Mucosa of rectum (tissue), 2 donors: ENCODE measurements at regions not wholly inside any gene's neighbourhood (a gene's known extent, or its start where the extent isn't known, plus 50 kb on each side); places are given as distances from the start of the nearest gene placed in this dataset.

Source experiments
- H3K27ac ChIP-seq, 2 donors: one replicate each; pipeline ENCODE4 v1.7.0; 2013; ENCODE audit warnings: inconsistent platforms in 2 of 2, low read depth in 2 of 2, low read length in 2 of 2
- H3K27me3 ChIP-seq, 2 donors: one replicate each; pipeline ENCODE4 v1.7.0; 2013; ENCODE audit warnings: low read length in 2 of 2; ENCODE audit not compliant: control insufficient read depth in 2 of 2, insufficient read depth in 2 of 2
- H3K36me3 ChIP-seq, 2 donors: one replicate each; pipeline ENCODE4 v1.7.0; 2013; ENCODE audit warnings: low read length in 2 of 2; ENCODE audit not compliant: control insufficient read depth in 2 of 2, insufficient read depth in 2 of 2
- H3K4me1 ChIP-seq, 2 donors: one replicate each; pipeline ENCODE4 v1.7.0; 2013; ENCODE audit warnings: low read length in 2 of 2, mild to moderate bottlenecking in 1 of 2; ENCODE audit not compliant: control insufficient read depth in 2 of 2, insufficient read depth in 2 of 2
- H3K4me3 ChIP-seq, 2 donors: one replicate each; pipeline ENCODE4 v1.7.0; 2013; ENCODE audit warnings: low read length in 2 of 2
- H3K9ac ChIP-seq, 2 donors: one replicate each; pipeline ENCODE4 v1.7.0; 2013; ENCODE audit warnings: low read length in 2 of 2, low read depth in 1 of 2, mild to moderate bottlenecking in 1 of 2
- H3K9me3 ChIP-seq, 2 donors: one replicate each; pipeline ENCODE4 v1.7.0; 2013; ENCODE audit warnings: low read length in 2 of 2; ENCODE audit not compliant: control insufficient read depth in 2 of 2
- donor health status: healthy.
- donor health status: Normal muscosa, but diverticular disease.

DNA sequence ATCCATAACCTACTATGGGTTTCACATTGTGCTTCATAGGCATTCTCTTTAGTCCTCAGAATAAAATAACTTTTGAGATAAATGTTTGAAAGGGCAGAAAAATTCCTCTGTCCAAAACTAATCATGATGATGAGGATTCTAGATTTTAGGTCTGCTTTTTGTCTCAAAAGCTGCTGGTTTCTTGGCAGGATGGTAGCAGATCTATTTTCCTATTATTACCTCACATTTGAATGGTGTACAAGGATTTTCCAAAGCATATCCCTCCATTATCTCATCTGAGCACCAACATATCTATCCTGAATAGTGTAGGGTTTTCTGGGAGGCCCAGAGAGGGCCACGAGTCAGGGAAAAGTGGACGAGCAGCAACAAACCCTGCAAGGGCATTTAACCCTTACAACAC, 201.9 kb downstream of the PLPP3 start:
- no peak overlapping the region for H3K4me3 ChIP-seq
- H3K4me1 ChIP-seq: no peaks in the 10 kb centered on the region
- no peak overlapping the region for H3K27ac ChIP-seq

DNA sequence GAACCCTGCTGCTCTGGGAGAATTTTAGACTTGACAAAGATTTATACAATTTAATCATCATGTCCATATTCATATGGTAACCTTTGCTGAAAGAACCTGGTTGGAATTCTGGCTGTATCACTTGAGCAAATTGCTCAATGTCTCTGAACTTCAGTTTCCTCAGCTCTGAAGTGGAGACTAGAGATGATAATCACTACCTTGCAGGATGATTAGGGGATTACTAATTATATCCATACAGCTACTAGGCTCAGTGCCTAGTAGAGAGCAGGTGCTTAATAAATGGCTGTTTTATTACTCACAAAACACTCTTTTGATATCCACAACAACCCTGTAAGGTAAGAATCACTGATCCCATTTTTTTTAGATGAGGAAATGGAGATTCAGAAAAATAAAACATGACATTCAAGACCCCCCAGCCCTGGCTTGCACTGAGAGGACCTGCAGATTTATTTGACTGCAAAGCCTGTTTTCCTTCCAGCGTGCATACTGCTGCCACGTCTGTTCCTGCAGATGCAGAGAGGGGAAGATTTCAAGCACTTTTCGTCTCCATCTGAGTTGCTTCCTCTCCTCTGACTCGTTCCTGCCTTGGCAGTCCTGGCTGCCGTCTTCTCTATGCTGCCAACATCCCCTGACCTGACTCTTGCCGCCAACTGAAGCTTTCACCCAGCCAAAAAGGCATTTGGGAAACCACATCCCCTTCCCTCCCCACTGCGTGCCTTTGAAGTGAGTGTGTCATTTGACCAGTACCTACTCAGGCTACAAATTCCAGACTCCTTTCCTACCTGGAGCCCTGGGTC, 203.0 kb downstream of the PLPP3 start:
- Histone ChIP-seq H3K36me3 (no peaks in the 10 kb centered on the region), H3K9ac (no peak overlapping the region), H3K9me3 (no peaks in the 10 kb centered on the region), H3K4me1 (no peaks in the 10 kb centered on the region), H3K27ac (no peak overlapping the region), H3K4me3 (no peak overlapping the region), H3K27me3 (no peaks in the 10 kb centered on the region)

More for the DNA sequence above, 201.9 kb downstream of the PLPP3 start:
- no peaks in the 10 kb centered on the region for H3K36me3 ChIP-seq
- no peaks in the 10 kb centered on the region for H3K9me3 ChIP-seq
- H3K27me3 ChIP-seq: no peaks in the 10 kb centered on the region
- H3K9ac ChIP-seq: no peak overlapping the region

DNA sequence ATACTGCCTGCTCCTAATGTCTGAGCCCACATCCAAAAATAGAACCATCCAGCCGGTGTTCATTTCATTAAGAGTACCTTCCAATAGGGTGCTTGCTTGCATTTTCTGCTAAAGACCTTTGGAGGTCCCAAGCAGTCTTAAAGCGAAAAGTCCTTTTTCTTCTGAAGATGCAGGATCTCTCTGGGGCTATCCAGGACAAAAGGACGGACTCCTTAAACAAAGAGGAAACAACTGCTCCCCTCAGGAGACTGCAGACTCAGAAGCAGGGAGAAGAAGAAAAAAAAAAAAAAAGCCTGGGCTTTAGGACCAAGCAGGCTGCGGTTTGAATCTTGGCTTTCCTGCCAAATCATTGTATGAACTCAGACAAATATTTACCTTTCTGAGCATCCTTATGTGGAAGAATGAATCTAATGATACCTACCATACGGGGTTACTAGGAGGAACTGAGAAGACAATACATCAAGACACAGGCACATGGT, 204.0 kb downstream of the PLPP3 start:
- no peak overlapping the region for H3K4me3 ChIP-seq
- no peaks in the 10 kb centered on the region for H3K4me1 ChIP-seq
- no peak overlapping the region for H3K27ac ChIP-seq

DNA sequence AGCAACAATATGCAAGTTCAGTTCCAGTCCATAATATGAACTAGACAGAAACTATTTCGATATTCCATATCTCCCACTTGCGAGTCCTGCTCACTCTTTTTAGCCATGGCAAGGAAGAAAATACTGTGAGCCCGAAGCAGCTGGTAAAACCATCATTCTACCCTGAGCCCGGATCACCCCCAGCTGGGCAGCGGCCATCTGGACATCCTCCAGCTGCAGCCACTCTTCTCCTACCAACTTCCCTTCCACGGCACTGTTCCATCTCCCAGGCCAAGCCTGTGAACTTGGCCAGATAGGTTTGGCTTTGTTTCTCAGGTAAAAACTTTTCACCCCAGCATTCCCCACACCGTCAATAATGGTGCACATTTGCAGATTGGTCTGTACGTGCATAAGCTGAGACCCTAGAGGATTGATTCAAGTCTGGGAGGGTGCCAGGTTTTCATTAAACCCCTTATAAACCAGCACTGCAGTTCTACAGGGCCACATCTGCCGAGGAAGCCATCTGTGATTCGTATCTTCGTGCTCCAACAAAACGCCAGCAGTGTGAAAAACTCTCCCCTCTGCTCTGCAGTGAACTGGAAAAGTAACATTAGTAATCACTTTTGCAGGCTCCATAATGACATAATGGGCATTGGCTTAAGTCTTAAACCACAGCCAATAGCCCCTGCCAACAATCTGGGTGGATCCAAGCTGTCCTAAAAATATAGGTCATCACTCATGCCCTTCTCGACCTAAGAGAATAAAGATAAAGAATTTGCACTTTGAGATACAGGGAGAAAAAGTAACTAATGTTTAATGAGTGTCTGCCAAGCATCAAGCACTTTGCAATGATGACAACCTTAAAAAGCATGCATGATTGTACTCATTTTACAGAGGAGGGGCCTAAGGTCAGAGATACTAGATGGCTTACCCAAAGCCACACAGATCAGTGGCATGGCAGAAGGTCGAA, 205.1 kb downstream of the PLPP3 start:
- Histone ChIP-seq H3K9ac (no peak overlapping the region), H3K27ac (no peak overlapping the region), H3K27me3 (no peaks in the 10 kb centered on the region), H3K4me3 (no peak overlapping the region), H3K36me3 (no peaks in the 10 kb centered on the region), H3K4me1 (no peaks in the 10 kb centered on the region), H3K9me3 (no peaks in the 10 kb centered on the region)

More for the DNA sequence above, 204.0 kb downstream of the PLPP3 start:
- Histone ChIP-seq H3K27me3 (no peaks in the 10 kb centered on the region), H3K9ac (no peak overlapping the region), H3K9me3 (no peaks in the 10 kb centered on the region), H3K36me3 (no peaks in the 10 kb centered on the region)

DNA sequence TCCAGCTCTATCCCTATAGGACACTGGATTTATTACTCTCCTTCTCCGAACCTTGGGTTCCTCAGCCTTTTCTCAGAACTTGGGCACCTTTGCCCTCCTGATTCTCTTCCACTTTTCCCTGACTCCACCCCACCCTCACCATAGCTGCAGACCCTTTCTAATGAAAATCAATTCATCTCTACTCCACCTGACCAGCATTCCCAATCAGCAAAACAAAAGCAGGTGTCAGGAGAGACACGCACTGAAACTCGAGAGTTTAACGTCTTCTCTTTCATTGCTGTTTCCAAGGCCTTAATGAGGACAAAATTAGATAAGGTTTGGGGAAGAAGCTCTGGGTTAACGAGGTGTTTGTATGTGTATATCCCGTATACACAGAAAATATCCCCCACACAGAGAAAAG, 208.8 kb downstream of the PLPP3 start:
- H3K9ac ChIP-seq: no peak overlapping the region
- H3K27ac ChIP-seq: no peak overlapping the region
- no peaks in the 10 kb centered on the region for H3K4me1 ChIP-seq
- H3K36me3 ChIP-seq: no peaks in the 10 kb centered on the region
- H3K4me3 ChIP-seq: no peak overlapping the region
- H3K9me3 ChIP-seq: no peaks in the 10 kb centered on the region
- H3K27me3 ChIP-seq: no peaks in the 10 kb centered on the region

DNA sequence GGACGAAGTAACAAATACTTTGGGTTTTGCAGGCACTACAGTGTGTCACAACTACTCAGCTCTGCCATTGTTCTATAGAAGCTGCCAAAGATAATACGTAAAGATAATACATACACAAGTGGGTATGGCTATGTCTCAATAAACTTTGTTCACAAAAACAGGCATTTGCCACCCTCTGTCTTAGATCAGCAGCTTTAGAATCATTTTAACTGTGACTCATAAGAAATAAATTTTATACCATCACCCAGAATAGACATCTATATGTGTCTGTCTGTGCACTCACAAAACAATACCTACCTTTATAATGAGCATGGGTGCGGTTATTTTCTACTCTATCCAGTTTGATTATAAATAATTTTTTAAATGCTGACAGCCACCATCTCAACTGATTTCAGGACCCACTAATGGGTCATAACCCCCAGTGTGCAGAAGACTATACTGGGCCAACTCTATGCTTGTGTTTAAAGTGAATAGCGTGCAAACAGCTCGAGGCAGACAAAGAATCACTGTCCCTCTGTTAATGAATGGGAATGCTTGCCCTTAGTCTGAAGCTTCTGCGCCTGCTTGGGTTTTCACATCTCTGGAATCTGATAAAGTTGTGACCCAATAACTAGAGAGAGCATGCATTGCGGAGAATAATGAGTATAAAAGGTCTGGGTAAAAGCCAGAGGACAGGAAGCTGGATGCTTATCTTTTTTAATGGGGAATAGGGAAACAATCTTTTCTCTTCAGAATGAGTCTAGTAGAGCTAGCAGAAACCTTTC, 216.2 kb downstream of the PLPP3 start:
- H3K27me3 ChIP-seq: no peaks in the 10 kb centered on the region
- no peak overlapping the region for H3K4me3 ChIP-seq
- no peaks in the 10 kb centered on the region for H3K9me3 ChIP-seq
- no peak overlapping the region for H3K9ac ChIP-seq
- no peak overlapping the region for H3K27ac ChIP-seq
- no peaks in the 10 kb centered on the region for H3K4me1 ChIP-seq
- no peaks in the 10 kb centered on the region for H3K36me3 ChIP-seq

DNA sequence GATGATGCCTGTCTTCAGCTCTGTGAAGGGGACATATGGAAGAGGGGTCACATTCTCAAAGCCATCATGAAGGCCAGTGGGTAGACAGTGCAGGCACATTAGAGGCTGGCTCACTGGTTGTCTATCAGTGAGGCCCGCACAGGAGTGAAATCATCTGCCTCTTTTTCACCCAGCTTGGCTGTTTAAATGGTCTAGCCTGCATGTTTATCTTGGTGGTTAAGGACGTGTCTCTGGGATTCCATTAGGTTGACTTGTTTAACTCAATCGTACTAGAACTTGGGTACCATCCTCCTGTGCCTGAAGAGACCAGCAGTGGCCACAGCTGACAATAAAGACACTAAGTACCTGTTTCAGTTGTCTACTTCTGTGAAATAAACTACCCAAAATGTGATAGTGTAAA, 219.3 kb downstream of the PLPP3 start:
- Histone ChIP-seq H3K36me3 (no peaks in the 10 kb centered on the region), H3K9ac (no peak overlapping the region), H3K27ac (no peak overlapping the region), H3K9me3 (no peaks in the 10 kb centered on the region), H3K4me3 (no peak overlapping the region), H3K27me3 (no peaks in the 10 kb centered on the region), H3K4me1 (no peaks in the 10 kb centered on the region)

DNA sequence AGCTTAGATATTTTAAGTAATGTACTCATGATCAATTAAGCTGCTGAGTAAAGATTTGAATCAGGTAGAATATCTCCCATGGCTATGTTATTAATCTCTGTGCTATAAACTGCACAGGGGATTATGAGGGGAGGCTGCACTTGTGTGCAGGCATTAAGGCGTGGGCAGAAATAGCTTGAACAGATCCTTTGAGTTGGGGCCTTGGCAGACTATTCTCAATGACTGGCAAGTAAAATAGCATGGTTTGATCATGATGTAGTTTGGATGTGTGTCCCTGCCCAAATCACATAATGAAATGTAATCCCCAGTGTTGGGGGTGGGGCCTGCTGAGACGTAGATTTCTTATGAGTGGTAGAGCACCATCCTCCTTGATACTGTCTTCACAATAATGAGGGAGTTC, 220.3 kb downstream of the PLPP3 start:
- Histone ChIP-seq H3K9ac (no peak overlapping the region), H3K27ac (no peak overlapping the region)

DNA sequence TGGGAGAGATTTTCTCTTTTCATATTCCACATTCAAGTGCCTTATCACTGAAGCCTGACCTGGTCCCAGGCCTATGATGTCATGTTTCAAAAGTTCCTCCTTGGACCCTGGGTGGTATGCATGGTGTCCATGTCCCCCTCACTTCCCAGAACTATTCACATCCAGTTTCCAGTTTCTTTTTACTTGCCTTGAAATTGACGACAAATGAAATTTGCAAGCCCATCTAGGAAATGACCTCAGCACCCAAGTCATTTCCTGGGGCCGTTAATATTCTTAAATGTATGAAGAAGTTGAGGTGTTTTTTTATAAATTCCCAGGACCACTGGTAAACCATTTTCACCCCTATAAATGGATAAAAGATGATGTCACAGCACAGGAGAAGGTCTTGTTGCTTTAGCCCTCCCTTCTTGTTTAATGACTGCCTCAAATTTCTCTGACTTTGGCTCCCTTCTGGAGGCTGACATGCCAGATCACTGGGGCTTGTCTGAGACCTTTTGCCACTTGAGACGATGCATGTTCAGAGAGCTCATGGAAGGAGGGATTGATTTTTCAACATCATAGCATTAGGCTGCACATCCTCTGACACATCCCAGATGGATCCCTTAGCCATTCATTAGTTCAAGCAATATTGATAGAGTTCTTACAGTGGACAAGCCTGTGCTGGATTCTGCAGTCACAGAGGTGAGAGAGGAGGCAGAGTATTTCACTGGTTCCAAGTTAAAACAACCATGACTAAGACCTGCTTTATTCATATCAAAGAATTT, 221.3 kb downstream of the PLPP3 start:
- Histone ChIP-seq H3K27ac (no peak overlapping the region), H3K4me1 (no peaks in the 10 kb centered on the region), H3K9me3 (no peaks in the 10 kb centered on the region), H3K36me3 (no peaks in the 10 kb centered on the region), H3K27me3 (no peaks in the 10 kb centered on the region), H3K4me3 (no peak overlapping the region), H3K9ac (no peak overlapping the region)

More for the DNA sequence above, 220.3 kb downstream of the PLPP3 start:
- no peak overlapping the region for H3K4me3 ChIP-seq
- H3K4me1 ChIP-seq: no peaks in the 10 kb centered on the region
- H3K27me3 ChIP-seq: no peaks in the 10 kb centered on the region
- H3K9me3 ChIP-seq: no peaks in the 10 kb centered on the region
- no peaks in the 10 kb centered on the region for H3K36me3 ChIP-seq
